NCI-H128 (cell line): ENCODE measurements at regions not wholly inside any gene's neighbourhood (a gene's known extent, or its start where the extent isn't known, plus 50 kb on each side); places are given as distances from the start of the nearest gene placed in this dataset.

Experiments
- DNase-seq: peaks from one replicate; lab custom pipeline; 2025; ENCODE audit not compliant: unreplicated experiment; lab: John Stamatoyannopoulos, UW

DNA sequence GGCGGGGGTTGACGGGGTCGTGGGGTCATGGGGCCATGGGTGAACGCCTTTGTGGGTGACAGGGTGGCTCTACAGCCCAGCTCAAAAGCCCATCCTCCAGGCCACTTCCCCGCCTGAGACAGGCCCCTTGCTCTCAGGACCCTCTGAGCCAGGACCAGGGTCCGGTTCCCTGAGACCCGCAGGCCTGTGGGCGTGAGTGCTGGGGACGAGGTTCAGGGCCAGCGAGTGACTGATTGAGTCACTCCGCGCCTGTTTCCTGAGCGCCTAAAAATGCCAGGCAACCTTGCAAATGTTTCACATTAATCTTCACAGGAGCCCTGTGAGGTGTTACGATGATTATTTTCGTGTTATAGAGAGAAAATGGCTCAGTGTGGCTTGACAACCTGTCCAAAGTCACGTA, 97.8 kb downstream of the ZNF674 start:
- no peak for DNase-seq

DNA sequence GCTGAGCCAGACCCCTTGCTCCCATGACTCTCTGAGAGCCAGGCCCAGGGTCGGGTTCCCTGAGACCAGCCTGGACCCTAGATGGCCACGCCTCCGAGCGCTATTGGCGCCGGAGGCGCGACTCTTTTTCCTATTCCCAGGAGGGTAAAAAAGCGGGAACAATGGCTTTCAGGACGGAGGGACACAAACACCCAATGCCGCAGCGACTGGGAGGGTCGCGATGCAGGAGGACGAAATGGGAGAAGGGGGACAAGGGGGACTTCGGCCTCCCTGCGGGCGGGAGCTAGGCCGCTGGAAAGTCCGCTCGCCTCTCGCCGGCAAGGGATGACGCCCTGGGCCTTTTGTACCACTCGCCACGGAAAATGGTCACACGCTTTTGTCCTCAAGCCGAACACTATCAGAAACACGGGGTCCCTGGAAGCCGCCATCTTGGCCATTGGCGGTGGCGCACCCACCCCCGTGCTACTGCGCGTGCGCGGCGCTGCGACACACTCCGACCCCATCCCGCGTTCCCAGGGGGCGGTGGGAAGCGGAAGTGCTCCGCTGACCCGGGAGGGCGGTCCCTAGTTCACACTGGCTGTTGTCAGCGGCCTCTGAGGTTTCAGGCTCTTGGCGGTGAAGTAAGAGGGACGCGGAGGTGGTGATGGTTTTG, 98.4 kb downstream of the ZNF674 start:
- peak; percentile 80 for DNase-seq

GRCh38 chrX:46444011-46444410, 101.2 kb downstream of the ZNF674 start:
- no peak for DNase-seq

- no peak for DNase-seq
Observed at GRCh38 chrX:46436744-46437143, 108.5 kb downstream of the ZNF674 start.

DNA sequence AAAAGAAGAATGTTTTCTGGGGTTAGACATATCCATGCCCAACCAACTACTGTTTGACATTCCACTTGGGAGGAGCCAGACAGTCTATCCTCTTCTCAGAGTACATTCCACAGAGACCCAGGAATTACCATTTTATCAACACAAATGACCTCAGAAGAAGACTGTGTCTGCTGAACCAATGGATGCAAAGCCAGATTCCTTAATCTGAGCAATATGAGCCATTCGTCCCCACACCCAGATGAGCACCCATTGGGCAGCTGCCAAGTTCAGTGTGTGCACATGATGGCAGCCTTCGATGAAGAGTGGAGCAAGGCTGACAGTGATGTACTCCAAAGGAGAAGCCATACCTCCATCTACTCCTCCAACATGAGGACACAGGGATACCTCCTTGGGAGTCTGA, 111.3 kb downstream of the ZNF674 start:
- DNase-seq, result no peak

DNA sequence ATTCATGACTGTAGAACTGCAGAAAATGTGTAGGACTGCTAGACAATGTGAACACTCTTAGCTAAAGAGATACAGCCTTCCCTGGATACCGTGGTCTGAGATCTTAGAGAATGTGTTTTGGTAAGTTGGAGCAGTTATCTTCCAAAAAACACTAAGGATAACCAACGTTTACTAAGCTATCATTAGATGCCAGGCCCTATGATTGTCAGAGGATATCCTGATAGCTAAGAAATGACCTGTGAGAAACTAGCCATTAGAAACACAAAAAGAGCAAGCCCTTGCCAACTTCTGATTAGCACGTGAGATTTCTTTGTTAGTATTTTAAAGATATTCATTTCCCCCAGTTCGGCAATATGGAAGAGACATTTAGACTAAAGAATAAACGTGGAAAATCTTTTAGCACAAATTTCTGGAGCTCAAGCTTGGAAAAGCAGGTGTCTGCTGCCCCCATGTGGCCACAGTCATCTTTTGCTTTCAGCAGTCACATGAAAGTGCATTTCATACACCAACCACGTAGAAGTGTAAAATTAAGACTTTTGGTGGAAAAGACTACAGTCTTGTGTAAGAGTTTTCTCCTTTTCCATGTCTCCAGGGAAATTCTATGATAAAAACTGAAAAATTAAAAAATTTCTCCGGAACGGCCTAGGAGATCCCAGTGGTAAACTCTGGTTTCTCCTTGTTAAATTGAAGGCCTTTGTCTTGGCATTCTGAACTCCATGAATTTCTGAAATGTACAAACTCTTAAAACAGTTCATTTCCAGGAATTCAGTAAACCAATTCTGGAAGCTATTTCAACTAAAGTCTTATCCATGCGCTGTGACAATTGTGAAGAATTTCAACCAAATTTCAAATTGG, 136.4 kb downstream of the ZNF674 start:
- peak; percentile 23 for DNase-seq

DNA sequence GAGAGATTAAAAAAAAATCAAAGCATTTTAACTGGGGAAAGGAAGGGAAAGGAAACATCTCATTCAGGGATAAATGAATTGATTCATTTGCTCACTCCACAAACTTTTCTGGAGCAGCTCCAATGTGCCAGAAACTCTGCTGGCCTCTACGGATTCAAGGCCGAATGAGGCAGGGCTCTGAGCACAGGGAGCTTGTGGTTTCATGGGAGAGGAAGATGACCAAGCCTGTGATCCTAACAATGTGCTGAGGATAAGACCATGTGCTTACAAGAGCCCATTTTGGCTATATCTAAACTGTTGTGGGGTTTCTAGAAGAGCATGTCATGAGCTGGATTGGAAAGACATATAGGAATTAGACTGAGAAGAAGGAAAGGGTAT, 137.5 kb downstream of the ZNF674 start:
- DNase-seq, result no peak

GRCh38 chrX:46407036-46407752, 138.0 kb downstream of the ZNF674 start:
- DNase-seq, result no peak

DNA sequence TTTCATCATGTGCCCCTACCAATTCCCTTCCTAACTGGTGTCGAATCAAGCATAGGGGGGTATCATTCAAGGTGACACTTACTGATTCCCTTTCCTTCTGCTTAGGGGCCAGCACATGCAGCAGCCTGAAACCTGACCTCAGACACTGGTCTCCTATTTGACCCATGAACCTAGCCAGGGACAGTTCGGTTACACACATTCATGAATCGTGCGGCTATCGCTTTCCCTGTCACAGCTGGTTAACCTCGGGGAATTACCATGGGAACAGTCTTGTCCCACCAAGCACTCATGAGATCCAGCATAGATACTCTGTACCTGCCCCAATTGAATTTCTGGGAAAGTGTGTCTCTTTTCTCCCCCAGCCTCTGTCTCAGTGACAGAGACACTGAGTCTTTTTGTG, 140.4 kb downstream of the ZNF674 start:
- DNase-seq, result no peak

- DNase-seq, result no peak
Observed at GRCh38 chrX:46400530-46401443, 144.4 kb downstream of the ZNF674 start.

GRCh38 chrX:46398874-46399273, 146.3 kb downstream of the ZNF674 start:
- DNase-seq, result no peak

DNA sequence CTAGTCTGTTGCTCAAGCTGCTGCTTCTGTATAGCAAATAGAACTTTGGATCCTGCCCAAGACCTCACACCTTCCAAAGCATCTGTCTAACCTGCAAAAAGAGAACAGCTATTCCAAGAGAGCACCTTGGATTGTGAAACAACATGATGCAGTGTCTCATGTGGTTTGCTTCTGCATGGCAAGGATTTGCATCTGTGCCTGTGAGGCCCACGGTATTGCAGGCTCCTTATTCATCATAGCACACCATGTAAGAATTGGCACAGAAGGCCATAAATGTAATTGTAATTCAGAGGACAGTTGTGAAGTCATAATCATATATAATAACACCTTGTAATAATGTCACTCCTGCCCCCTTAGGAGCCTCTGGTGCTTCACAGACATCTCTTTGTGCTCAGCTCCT, 147.1 kb downstream of the ZNF674 start:
- no peak for DNase-seq

- DNase-seq, result no peak
Observed at GRCh38 chrX:46386511-46386910, 158.7 kb downstream of the ZNF674 start.

- no peak for DNase-seq
Observed at GRCh38 chrX:46383006-46383405, 162.2 kb downstream of the ZNF674 start.

DNA sequence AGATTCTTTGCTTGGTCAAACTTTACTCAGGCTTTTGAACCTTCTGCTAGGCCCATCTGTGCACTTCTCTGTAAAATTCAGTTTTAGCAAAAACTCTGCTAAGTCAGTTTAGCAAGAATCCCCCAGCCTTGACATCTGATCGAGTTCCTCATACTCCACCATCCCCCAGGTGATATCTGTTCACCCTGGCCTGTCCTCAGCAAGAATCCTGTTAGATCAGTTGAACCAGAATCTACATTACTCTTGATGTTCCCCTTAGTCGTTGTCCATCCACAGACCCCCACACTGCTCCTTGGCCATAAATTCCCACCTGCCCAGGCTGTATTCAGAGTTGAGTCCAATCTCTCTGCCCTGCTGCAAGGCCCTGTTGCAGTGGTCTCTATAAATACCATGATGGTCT, 162.6 kb downstream of the ZNF674 start:
- no peak for DNase-seq

DNA sequence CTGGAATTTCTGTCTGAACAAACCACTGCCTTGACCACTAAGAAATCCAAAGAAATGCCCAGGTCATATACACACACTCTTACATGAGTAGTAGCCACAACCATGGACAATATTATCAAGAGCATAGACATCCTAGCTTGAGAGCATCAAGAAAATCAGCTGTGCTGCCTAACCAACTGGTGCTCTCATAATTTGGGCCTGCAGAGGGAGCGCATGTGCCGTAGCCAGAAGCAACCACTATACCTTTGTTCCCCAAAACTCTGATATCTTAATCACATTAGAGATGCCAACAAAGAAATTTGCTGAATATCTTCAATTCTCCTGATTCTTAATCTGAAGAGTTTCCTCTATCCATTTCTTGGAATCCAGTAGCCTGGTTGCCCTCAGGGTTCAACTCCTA, 163.6 kb downstream of the ZNF674 start:
- no peak for DNase-seq

GRCh38 chrX:46380148-46380752, 165.0 kb downstream of the ZNF674 start:
- DNase-seq, result no peak

DNA sequence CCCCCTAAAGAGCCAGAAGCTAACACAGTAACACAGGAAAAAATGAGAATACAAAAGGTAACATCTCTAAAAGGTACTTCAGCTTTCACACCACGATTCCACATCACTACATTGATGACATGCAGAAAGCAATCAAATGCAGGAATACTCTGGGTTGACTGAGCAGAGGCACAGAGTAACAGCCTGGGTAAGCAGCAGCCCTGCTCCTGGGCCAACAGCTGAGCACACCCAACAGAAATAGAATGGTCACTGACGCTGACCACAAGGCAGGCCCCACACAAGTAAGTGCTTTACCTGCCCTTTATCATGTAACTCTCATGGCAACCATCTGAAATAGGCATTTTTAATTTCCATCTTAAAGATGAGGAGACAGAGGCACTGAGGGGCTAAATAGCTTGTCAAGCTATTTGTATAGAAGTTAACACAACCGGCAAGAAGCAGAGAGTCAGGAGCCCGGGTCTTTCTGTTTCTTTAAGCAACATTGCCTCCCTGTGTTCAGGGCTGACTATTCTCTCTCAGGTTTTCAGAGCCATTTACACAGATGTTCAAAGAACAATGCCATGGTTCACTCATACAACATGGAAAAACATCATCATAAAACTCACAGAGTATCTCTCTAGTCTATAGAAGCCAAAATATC, 168.9 kb downstream of the ZNF674 start:
- DNase-seq, result no peak

DNA sequence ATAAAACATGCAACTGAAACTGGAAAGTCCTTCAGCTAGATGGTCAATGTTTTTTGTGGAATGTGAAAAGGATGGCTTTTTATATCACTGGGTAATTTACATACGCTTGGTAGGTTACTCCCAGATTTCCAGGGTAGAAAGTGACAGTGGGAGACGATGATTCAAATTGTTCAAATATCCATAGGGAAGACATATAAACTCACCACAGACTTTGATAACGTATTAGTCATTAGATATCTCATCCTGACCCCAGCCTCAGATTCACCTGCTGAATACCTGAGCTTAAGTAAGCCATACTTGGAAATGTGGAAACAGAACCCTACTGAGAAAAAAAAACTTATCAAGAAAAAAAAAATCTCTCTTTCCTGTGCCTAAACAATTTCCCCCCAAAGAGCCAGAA, 169.4 kb downstream of the ZNF674 start:
- no peak for DNase-seq

- no peak for DNase-seq
Observed at GRCh38 chrX:46374371-46374770, 170.8 kb downstream of the ZNF674 start.
